H9 (cell line): ENCODE measurements at regions not wholly inside any gene's neighbourhood (a gene's known extent, or its start where the extent isn't known, plus 50 kb on each side); places are given as distances from the start of the nearest gene placed in this dataset.

Experiments
- DNase-seq: peaks from one replicate; pipeline ENCODE4 v3.0.0-alpha.2; 2017
- H2AFZ ChIP-seq: one replicate; pipeline ENCODE4 v1.6.1; 2013; ENCODE audit warnings: mild to moderate bottlenecking, low read length, control low read depth, moderate library complexity
- H2AK5ac ChIP-seq: 2 replicates; pipeline ENCODE4 v1.6.1; 2013; ENCODE audit warnings: low read length, control low read depth, mixed read lengths; ENCODE audit not compliant: insufficient read length
- H2BK120ac ChIP-seq: one replicate; pipeline ENCODE4 v1.6.1; 2013; ENCODE audit warnings: low read depth, mild to moderate bottlenecking, low read length, control low read depth, inconsistent platforms; ENCODE audit not compliant: poor library complexity, severe bottlenecking
- H2BK12ac ChIP-seq: 2 replicates; pipeline ENCODE4 v1.6.1; 2013; ENCODE audit warnings: low read length, control low read depth, mixed read lengths, low read depth; ENCODE audit not compliant: insufficient read length
- H2BK15ac ChIP-seq: 2 replicates; pipeline ENCODE4 v1.6.1; 2013; ENCODE audit warnings: low read depth, low read length, control low read depth
- H2BK20ac ChIP-seq: one replicate; pipeline ENCODE4 v1.6.1; 2013; ENCODE audit warnings: low read depth, mild to moderate bottlenecking, low read length, control low read depth, inconsistent platforms; ENCODE audit not compliant: poor library complexity, severe bottlenecking
- H2BK5ac ChIP-seq: 2 replicates; pipeline ENCODE4 v1.6.1; 2013; ENCODE audit warnings: low read length, control low read depth, mixed read lengths; ENCODE audit not compliant: insufficient read length
- H3K14ac ChIP-seq: 2 replicates; pipeline ENCODE4 v1.6.1; 2013; ENCODE audit warnings: low read length, control low read depth; ENCODE audit not compliant: insufficient read depth
- H3K18ac ChIP-seq: 2 replicates; pipeline ENCODE4 v1.6.1; 2013; ENCODE audit warnings: low read depth, mild to moderate bottlenecking, mixed read lengths, low read length, control low read depth; ENCODE audit not compliant: insufficient read length
- H3K23ac ChIP-seq: 2 replicates; pipeline ENCODE4 v1.6.1; 2013; ENCODE audit warnings: low read length, control low read depth, mixed read lengths, low read depth; ENCODE audit not compliant: insufficient read length
- H3K23me2 ChIP-seq: 2 replicates; pipeline ENCODE4 v1.6.1; 2013; ENCODE audit warnings: low read depth, mild to moderate bottlenecking, mixed read lengths, low read length, control low read depth; ENCODE audit not compliant: insufficient read length, poor library complexity, severe bottlenecking
- H3K27ac ChIP-seq: 2 replicates; pipeline ENCODE4 v1.5.1; 2013; ENCODE audit warnings: low read length, control low read depth, mixed read lengths, low read depth; ENCODE audit not compliant: insufficient read length
- H3K27me3 ChIP-seq: 2 replicates; pipeline ENCODE4 v1.6.1; 2013; ENCODE audit warnings: low read length, control low read depth, inconsistent platforms; ENCODE audit not compliant: insufficient read depth
- H3K4ac ChIP-seq: 2 replicates; pipeline ENCODE4 v1.6.1; 2013; ENCODE audit warnings: low read depth, mild to moderate bottlenecking, control low read depth, inconsistent platforms, low read length, moderate library complexity
- H3K4me1 ChIP-seq: 2 replicates; pipeline ENCODE4 v1.6.1; 2013; ENCODE audit warnings: low read length, control low read depth, inconsistent platforms; ENCODE audit not compliant: insufficient read depth
- H3K4me2 ChIP-seq: 2 replicates; pipeline ENCODE4 v1.6.1; 2013; ENCODE audit warnings: low read length, control low read depth, mixed read lengths; ENCODE audit not compliant: insufficient read length, insufficient read depth
- H3K56ac ChIP-seq: 2 replicates; pipeline ENCODE4 v1.6.1; 2013; ENCODE audit warnings: low read depth, mild to moderate bottlenecking, mixed read lengths, low read length, control low read depth; ENCODE audit not compliant: insufficient read length
- H3K79me1 ChIP-seq: 2 replicates; pipeline ENCODE4 v1.6.1; 2013; ENCODE audit warnings: low read depth, mild to moderate bottlenecking, moderate library complexity, low read length, control low read depth, inconsistent platforms; ENCODE audit not compliant: insufficient read depth, poor library complexity, severe bottlenecking
- H3K79me2 ChIP-seq: 2 replicates; pipeline ENCODE4 v1.6.1; 2013; ENCODE audit warnings: low read length, control low read depth, inconsistent platforms; ENCODE audit not compliant: insufficient read depth
- H3K9ac ChIP-seq: 2 replicates; pipeline ENCODE4 v1.6.1; 2013; ENCODE audit warnings: low read length, control low read depth, mixed read lengths; ENCODE audit not compliant: insufficient read length; ENCODE audit errors: extremely low read depth
- H3K9me3 ChIP-seq: one replicate; pipeline ENCODE4 v1.6.1; 2013; ENCODE audit warnings: low read depth, low read length, inconsistent platforms; ENCODE audit not compliant: control insufficient read depth
- H3T11ph ChIP-seq: one replicate; pipeline ENCODE4 v1.6.1; 2013; ENCODE audit warnings: mild to moderate bottlenecking, low read length, control low read depth, inconsistent platforms
- H4K20me1 ChIP-seq: one replicate; pipeline ENCODE4 v1.6.1; 2013; ENCODE audit not compliant: control insufficient read depth, insufficient read length, insufficient read depth
- H4K5ac ChIP-seq: 2 replicates; pipeline ENCODE4 v1.6.1; 2013; ENCODE audit warnings: low read depth, mild to moderate bottlenecking, mixed read lengths, low read length, control low read depth; ENCODE audit not compliant: insufficient read length
- H4K8ac ChIP-seq: replicated peaks from 2 replicates; pipeline ENCODE4 v1.6.1; 2013; ENCODE audit warnings: low read length, control low read depth, mixed read lengths, low read depth; ENCODE audit not compliant: insufficient read length
- H4K91ac ChIP-seq: 2 replicates; pipeline ENCODE4 v1.6.1; 2013; ENCODE audit warnings: low read depth, mild to moderate bottlenecking, moderate library complexity, mixed read lengths, low read length, control low read depth; ENCODE audit not compliant: insufficient read length
- H3K27ac Mint-ChIP-seq, 3 experiments: 2 replicates in 2 of 3; 3 replicates in 1 of 3; pipeline ENCODE4 v1.8.0; 2020 to 2021; ENCODE audit warnings: mixed read lengths in 3 of 3, mild to moderate bottlenecking in 1 of 3, moderate library complexity in 1 of 3
- H3K27me3 Mint-ChIP-seq: 2 replicates; pipeline ENCODE4 v1.8.0; 2021; ENCODE audit warnings: low read depth, mild to moderate bottlenecking, moderate library complexity, mixed read lengths
- H3K36me3 Mint-ChIP-seq, 3 experiments: 2 replicates in 2 of 3; 3 replicates in 1 of 3; pipeline ENCODE4 v1.8.0; 2020 to 2021; ENCODE audit warnings: low read depth in 3 of 3, mixed read lengths in 3 of 3; ENCODE audit not compliant: insufficient read depth in 1 of 3
- H3K4me1 Mint-ChIP-seq, 2 experiments: 2 replicates each; pipeline ENCODE4 v1.8.0; 2020; ENCODE audit warnings: mixed read lengths in 2 of 2
- H3K4me3 Mint-ChIP-seq, 2 experiments: 2 replicates in 1 of 2; 3 replicates in 1 of 2; pipeline ENCODE4 v1.8.0; 2020 to 2021; ENCODE audit warnings: mild to moderate bottlenecking in 2 of 2, mixed read lengths in 2 of 2, moderate library complexity in 1 of 2
- H3K9me3 Mint-ChIP-seq, 2 experiments: 2 replicates in 1 of 2; 3 replicates in 1 of 2; pipeline ENCODE4 v1.8.0; 2020; ENCODE audit warnings: mild to moderate bottlenecking in 2 of 2, mixed read lengths in 2 of 2, moderate library complexity in 1 of 2
- WGBS: extraction: QIAGEN DNeasy Blood & Tissue Kit; methylation state at CpG from one replicate; pipeline ENCODE4 v1.1.7; 2013; ENCODE audit warnings: missing lambda C conversion rate, low lambda C conversion rate, mixed read lengths; ENCODE audit not compliant: insufficient read length; ENCODE audit errors: extremely low coverage; 5-methylcytosine and 5-hydroxymethylcytosine counted together
- TF ChIP-seq, protein P1 (sequence below): fragments of 200-600 bp; sonication (generic); conservative IDR thresholded peaks from 3 replicates; pipeline ENCODE4 v1.8.0; 2021; ENCODE audit warnings: antibody characterized with exemption, mild to moderate bottlenecking

GRCh38 chr13:74306496-74306895, 172.3 kb upstream of the KLF12 start:
- no peak overlapping the region for H4K91ac ChIP-seq
- Mint-ChIP-seq H3K27me3 (no peaks in the 10 kb centered on the region; the same call in none of the 2 replicates), H3K4me1 (peaks cover 27 to 28% of the 10 kb centered on the region in 2 experiments), H3K36me3 (no peaks in the 10 kb centered on the region), H3K27ac (no peak overlapping the region), H3K9me3 (no peaks in the 10 kb centered on the region; a peak in 1 of 5 replicates), H3K4me3 (no peak overlapping the region)
- no peaks in the 10 kb centered on the region for H4K20me1 ChIP-seq
- H3K9me3 ChIP-seq, result no peaks in the 10 kb centered on the region
- no peak overlapping the region for H3K18ac ChIP-seq
- no peak overlapping the region for H3K9ac ChIP-seq
- H2BK5ac ChIP-seq, result no peak overlapping the region
- H2BK20ac ChIP-seq, result no peak overlapping the region
- H4K8ac ChIP-seq, result no peak overlapping the region
- H3K79me2 ChIP-seq, result no peaks in the 10 kb centered on the region
- no peaks in the 10 kb centered on the region for H3K27me3 ChIP-seq
- H3K23me2 ChIP-seq, result no peaks in the 10 kb centered on the region
- H2BK120ac ChIP-seq, result no peak overlapping the region
- no CpG with 5 or more reads among the region's 2 CpGs for WGBS
- TF ChIP-seq, protein P1, sequence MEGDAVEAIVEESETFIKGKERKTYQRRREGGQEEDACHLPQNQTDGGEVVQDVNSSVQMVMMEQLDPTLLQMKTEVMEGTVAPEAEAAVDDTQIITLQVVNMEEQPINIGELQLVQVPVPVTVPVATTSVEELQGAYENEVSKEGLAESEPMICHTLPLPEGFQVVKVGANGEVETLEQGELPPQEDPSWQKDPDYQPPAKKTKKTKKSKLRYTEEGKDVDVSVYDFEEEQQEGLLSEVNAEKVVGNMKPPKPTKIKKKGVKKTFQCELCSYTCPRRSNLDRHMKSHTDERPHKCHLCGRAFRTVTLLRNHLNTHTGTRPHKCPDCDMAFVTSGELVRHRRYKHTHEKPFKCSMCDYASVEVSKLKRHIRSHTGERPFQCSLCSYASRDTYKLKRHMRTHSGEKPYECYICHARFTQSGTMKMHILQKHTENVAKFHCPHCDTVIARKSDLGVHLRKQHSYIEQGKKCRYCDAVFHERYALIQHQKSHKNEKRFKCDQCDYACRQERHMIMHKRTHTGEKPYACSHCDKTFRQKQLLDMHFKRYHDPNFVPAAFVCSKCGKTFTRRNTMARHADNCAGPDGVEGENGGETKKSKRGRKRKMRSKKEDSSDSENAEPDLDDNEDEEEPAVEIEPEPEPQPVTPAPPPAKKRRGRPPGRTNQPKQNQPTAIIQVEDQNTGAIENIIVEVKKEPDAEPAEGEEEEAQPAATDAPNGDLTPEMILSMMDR, result peak; percentile 33; the same call in 2 of the 3 replicates
- H3T11ph ChIP-seq, result no peak overlapping the region
- no peak for DNase-seq
- no peak overlapping the region for H3K4me2 ChIP-seq
- no peaks in the 10 kb centered on the region for H3K79me1 ChIP-seq
- H3K23ac ChIP-seq, result no peak overlapping the region
- no peak overlapping the region for H3K27ac ChIP-seq
- no peak overlapping the region for H2AK5ac ChIP-seq
- no peak overlapping the region for H3K4ac ChIP-seq
- H2BK12ac ChIP-seq, result no peak overlapping the region
- H2AFZ ChIP-seq, result no peak overlapping the region
- H3K56ac ChIP-seq, result no peak overlapping the region
- no peak overlapping the region for H3K14ac ChIP-seq
- H2BK15ac ChIP-seq, result no peak overlapping the region
- H3K4me1 ChIP-seq, result no peaks in the 10 kb centered on the region
- no peak overlapping the region for H4K5ac ChIP-seq
